Testis (tissue), 2 donors: ENCODE measurements at regions not wholly inside any gene's neighbourhood (a gene's known extent, or its start where the extent isn't known, plus 50 kb on each side); places are given as distances from the start of the nearest gene placed in this dataset.

Experiments
- DNase-seq: peaks from one replicate; pipeline ENCODE4 v3.0.0-alpha.2; 2019
- H3K27ac ChIP-seq, 2 donors: fragments of 200-600 bp; sonication (generic); one replicate each; pipeline ENCODE4 v1.5.1; 2019
- H3K27me3 ChIP-seq: fragments of 200-600 bp; sonication (generic); one replicate; pipeline ENCODE4 v1.5.1; 2019
- H3K36me3 ChIP-seq: fragments of 200-600 bp; sonication (generic); one replicate; pipeline ENCODE4 v1.5.1; 2017; ENCODE audit warnings: low read depth; ENCODE audit errors: missing control alignments
- H3K4me1 ChIP-seq: fragments of 200-600 bp; sonication (generic); one replicate; pipeline ENCODE4 v1.5.1; 2019
- H3K4me3 ChIP-seq, 2 donors: fragments of 200-600 bp; sonication (generic); one replicate each; pipeline ENCODE4 v1.5.1; 2017 to 2019
- H3K9me3 ChIP-seq: fragments of 200-600 bp; sonication (generic); one replicate; pipeline ENCODE4 v1.5.1; 2017
- CTCF ChIP-seq, 3 experiments: fragments of 450-650 bp in 2 of 3; fragments of 200-600 bp in 1 of 3; sonication (generic) in 1 of 3; IDR thresholded peaks; one replicate each; pipeline ENCODE4 v1.5.1; 2016 to 2019; ENCODE audit warnings: antibody characterized with exemption in 3 of 3, mild to moderate bottlenecking in 2 of 3, moderate library complexity in 1 of 3
- POLR2A ChIP-seq: fragments of 450-650 bp; IDR thresholded peaks from one replicate; pipeline ENCODE4 v1.6.1; 2017; ENCODE audit warnings: antibody characterized with exemption, mild to moderate bottlenecking, moderate library complexity
- WGBS, 2 donors: methylation state at CpG; one replicate each; pipeline ENCODE4 v1.1.5; 2018; 5-methylcytosine and 5-hydroxymethylcytosine counted together
- intact Hi-C: fragments of 100-400 bp; cut with DNase I; formaldehyde crosslinking; loops from one replicate; pipeline ENCODE4 v1.15.1; 2023; ENCODE audit warnings: low total_unique reads

GRCh38 chr1:189351960-189352359 is 1125.7 kb downstream of the BRINP3 start:
- DNase-seq, result no peak
- TF ChIP-seq POLR2A, result no peak
- TF ChIP-seq CTCF (IDR thresholded peaks at IDR 0.05), result no peak
- Histone ChIP-seq H3K27ac (no peak overlapping the region), H3K4me1 (no peaks in the 10 kb centered on the region), H3K36me3 (no peaks in the 10 kb centered on the region), H3K9me3 (no peaks in the 10 kb centered on the region), H3K27me3 (no peaks in the 10 kb centered on the region), H3K4me3 (no peak overlapping the region)
- 74 to 77% methylated on average over 1 of the region's 1 CpG for WGBS, 2 donors
- intact Hi-C loops, result no loop called here

- Histone ChIP-seq H3K4me1 (no peaks in the 10 kb centered on the region), H3K9me3 (no peaks in the 10 kb centered on the region), H3K27ac (no peak overlapping the region), H3K27me3 (no peaks in the 10 kb centered on the region), H3K4me3 (no peak overlapping the region), H3K36me3 (no peaks in the 10 kb centered on the region)
- DNase-seq, result no peak
- intact Hi-C loops, result no loop called here
- TF ChIP-seq POLR2A, result no peak
- TF ChIP-seq CTCF (IDR thresholded peaks at IDR 0.05), result no peak
Measured at GRCh38 chr1:189356206-189356605, 1121.5 kb downstream of the BRINP3 start.

- no peaks in the 10 kb centered on the region for H3K27me3 ChIP-seq
- intact Hi-C loops, result no loop called here
- H3K9me3 ChIP-seq, result no peaks in the 10 kb centered on the region
- no peak overlapping the region for H3K27ac ChIP-seq
- no peaks in the 10 kb centered on the region for H3K36me3 ChIP-seq
- 76% methylated on average over 1 of the region's 1 CpG for WGBS, 2 donors
- no peaks in the 10 kb centered on the region for H3K4me1 ChIP-seq
- H3K4me3 ChIP-seq, result no peak overlapping the region
- no peak for TF ChIP-seq POLR2A
- TF ChIP-seq CTCF (IDR thresholded peaks at IDR 0.05), result no peak
- no peak for DNase-seq
Measured at GRCh38 chr1:189357317-189357716, 1120.3 kb downstream of the BRINP3 start.

- Histone ChIP-seq H3K27me3 (no peaks in the 10 kb centered on the region), H3K9me3 (no peaks in the 10 kb centered on the region), H3K27ac (no peak overlapping the region), H3K36me3 (no peaks in the 10 kb centered on the region), H3K4me3 (no peak overlapping the region), H3K4me1 (no peaks in the 10 kb centered on the region)
- TF ChIP-seq CTCF (IDR thresholded peaks at IDR 0.05) (no peak), POLR2A (no peak)
- intact Hi-C loops, result no loop called here
- no peak for DNase-seq
Measured at GRCh38 chr1:189369612-189370011, 1108.1 kb downstream of the BRINP3 start.

- Histone ChIP-seq H3K36me3 (no peaks in the 10 kb centered on the region), H3K9me3 (no peaks in the 10 kb centered on the region), H3K4me1 (no peaks in the 10 kb centered on the region), H3K4me3 (no peak overlapping the region), H3K27ac (no peak overlapping the region), H3K27me3 (no peaks in the 10 kb centered on the region)
- TF ChIP-seq CTCF (IDR thresholded peaks at IDR 0.05) (no peak), POLR2A (no peak)
- no peak for DNase-seq
- 52 to 77% methylated on average over 3 of the region's 3 CpGs for WGBS, 2 donors
- intact Hi-C loops, result no loop called here
Measured at GRCh38 chr1:189374816-189375215, 1102.8 kb downstream of the BRINP3 start.
